GM19023 (cell line): ENCODE measurements at regions not wholly inside any gene's neighbourhood (a gene's known extent, or its start where the extent isn't known, plus 50 kb on each side); places are given as distances from the start of the nearest gene placed in this dataset.

Experiments used
- ATAC-seq: cut with Tn5 transposase; IDR thresholded peaks from one replicate; pipeline ENCODE4 v1.9.1; 2021; ENCODE audit warnings: mild to moderate bottlenecking, moderate library complexity; ENCODE audit not compliant: unreplicated experiment

- no peak for ATAC-seq
Observed at GRCh38 chrX:69231903-69232302, 66.7 kb upstream of the PJA1 start.

DNA sequence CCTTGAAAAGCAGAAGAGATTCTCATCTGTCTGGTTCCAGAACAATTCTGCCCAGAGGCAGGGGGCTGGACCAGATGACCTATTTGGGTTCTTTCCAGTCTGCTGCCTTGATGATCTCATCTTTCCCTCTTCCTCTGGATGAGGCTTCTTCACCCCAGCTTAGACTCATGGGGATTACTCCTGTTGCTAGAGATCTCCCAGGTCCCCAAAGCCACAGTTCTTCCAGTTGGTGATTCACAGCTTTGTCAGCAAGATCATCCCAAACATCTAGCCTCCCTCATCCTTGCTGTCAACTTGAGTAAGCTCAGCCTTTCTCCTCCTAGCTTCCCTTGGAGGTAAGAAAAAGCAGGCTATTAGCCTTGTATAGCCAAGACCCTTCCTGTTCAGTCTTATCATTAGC lies 64.2 kb upstream of the PJA1 start:
- no peak for ATAC-seq

DNA sequence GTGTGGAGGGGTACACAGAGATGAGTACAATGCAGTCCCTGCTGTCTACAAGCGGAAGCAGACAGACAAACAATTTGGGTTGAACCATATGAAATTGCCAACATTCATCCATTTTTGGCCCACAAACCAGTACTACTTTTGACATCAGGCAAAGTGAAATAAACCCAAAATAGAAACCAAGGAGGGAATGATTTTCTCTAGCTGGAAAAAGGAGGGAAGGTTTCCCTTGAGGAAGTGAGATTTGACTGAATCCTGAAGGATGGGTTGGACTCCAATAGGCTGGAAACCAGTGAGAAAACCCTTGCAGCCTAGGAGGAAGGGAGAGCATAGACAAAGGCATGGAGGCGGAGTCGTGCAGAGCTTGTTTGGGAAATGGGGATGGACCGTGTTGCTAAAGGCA lies 63.5 kb upstream of the PJA1 start:
- ATAC-seq: no peak

GRCh38 chrX:69226459-69227158 lies 61.4 kb upstream of the PJA1 start:
- ATAC-seq: no peak

GRCh38 chrX:69222103-69223090 lies 57.1 kb upstream of the PJA1 start:
- peak; percentile 83 for ATAC-seq

- ATAC-seq: no peak
Observed at GRCh38 chrX:69221239-69222102, 56.2 kb upstream of the PJA1 start.

DNA sequence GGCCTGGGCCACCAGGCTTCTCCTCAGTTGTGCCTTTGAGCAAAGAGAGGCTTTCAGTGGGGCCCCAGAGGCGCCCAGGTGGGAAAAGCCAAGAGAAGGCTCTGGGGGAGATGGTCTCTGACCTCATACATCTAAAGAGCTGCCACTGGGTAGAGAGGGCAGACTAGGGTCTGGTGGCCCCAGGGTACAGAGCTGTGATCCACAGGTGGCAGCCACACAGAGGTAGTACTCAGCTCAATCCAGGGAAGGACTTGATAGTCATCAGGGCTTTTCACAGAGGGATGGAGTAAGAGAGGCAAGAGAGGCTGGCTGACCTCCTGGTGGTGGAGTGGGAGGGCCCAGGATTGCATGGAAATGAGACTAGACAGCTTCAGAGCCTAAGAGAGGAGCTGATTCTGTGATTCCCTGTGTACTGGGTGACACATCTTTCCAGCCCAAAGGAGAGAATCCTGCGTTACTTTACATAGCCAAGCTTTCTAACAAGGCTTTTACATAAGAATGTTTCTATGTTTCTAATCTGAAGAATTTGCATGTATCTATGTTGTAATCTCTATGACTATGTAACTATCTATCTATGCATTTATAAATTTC lies 53.2 kb upstream of the PJA1 start:
- ATAC-seq: no peak

DNA sequence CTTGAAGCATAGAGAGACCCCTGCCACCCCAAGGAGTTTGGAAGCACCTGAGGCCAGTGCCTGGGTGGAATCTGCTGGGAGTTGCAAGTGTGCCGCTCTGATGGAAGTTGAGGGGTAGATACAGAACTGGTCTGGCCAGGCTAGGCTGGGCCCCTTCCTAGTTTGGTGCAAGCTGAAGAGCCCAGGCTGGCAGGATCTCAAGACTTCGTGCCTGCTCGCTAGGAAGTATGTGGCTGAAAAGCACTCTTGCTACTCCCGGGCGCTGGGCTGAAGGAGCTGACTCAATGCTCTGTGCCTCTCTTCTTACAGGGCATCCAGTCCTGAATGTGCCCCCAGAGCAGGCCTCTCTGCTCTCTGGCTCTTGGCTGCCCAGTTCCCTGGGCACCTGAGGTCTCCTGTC lies 51.7 kb upstream of the PJA1 start:
- no peak for ATAC-seq

DNA sequence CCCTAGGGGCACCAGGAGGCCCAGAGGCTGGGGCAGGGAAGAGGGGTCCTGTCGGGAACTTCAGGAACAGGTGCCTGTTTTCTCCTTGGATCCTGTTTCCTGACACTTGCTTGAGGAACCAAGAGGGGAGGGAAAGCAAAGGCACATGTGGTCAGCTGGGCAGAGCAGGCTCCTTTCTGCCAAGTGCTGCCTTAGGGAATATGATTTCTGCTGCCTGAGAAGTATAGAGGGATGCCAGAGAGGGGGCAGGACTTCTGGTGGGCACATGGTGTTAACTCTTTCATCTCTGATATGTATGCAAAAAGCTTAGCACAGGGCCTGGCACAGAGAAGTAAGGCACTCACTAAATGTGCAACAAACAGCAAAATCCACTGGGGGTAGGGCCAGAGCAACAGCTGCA lies 51.2 kb upstream of the PJA1 start:
- ATAC-seq: no peak

GRCh38 chrX:69215161-69215875 lies 50.1 kb upstream of the PJA1 start:
- ATAC-seq: no peak
